SKM-1 treated with dmso at 0.1 percent for 144 hours (cell line): ENCODE measurements at regions not wholly inside any gene's neighbourhood (a gene's known extent, or its start where the extent isn't known, plus 50 kb on each side); places are given as distances from the start of the nearest gene placed in this dataset.

ENCODE experiments used
- DNase-seq: peaks from one replicate; lab custom pipeline; 2025; ENCODE audit not compliant: unreplicated experiment; lab: John Stamatoyannopoulos, UW

DNA sequence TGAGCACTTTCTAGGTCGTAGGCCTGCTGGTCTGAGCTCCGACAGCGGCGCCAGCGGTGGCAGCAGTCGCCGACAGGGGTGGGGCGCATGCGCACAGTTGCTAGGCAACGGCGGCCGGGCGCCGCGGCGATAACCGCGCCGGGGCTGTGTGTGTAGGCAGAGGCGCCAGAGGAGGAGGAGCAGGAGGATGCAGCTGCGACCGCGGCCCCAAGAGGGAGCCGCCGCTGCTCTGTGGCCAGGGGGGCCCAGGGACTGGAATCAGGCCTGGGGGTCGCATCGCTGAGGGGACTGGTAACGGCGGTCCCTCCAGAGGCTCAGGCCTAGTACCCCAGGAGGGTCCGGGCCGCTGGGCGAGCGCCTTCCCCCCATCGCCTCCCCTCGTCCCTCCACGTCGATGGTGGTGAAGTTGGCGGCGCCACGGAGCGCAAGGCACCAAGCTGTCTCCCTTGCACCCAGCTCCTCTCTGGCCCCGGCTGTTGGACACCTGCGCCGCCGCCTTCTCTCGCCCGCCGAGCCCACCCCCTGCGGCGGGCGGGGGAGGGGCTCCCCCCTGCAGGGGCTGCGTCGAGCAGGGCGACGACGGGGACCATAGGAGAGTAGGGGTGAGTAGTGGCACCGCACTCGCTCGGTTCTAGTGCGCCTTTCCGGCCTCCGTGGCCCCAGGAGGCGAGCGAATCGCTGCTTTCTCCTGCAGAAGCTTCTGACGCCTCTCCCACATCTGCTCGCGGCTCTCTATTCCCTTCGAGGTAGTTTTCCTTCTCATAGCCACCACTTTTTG, 58.6 kb upstream of the ZC4H2 start, which contains the start of gene ZC3H12B:
Gene ZC3H12B (plus strand): TSS at position 159 of the 778 bp plus-strand sequence.
- DNase-seq: peak; percentile 51

- DNase-seq: no peak
These were observed 58.0 kb upstream of the ZC4H2 start for GRCh38 chrX:65034292-65034667.
